GM21619 (cell line): ENCODE measurements at regions not wholly inside any gene's neighbourhood (a gene's known extent, or its start where the extent isn't known, plus 50 kb on each side); places are given as distances from the start of the nearest gene placed in this dataset.

Source experiments
- ATAC-seq: cut with Tn5 transposase; IDR thresholded peaks from one replicate; pipeline ENCODE4 v1.9.1; 2021; ENCODE audit not compliant: unreplicated experiment

DNA sequence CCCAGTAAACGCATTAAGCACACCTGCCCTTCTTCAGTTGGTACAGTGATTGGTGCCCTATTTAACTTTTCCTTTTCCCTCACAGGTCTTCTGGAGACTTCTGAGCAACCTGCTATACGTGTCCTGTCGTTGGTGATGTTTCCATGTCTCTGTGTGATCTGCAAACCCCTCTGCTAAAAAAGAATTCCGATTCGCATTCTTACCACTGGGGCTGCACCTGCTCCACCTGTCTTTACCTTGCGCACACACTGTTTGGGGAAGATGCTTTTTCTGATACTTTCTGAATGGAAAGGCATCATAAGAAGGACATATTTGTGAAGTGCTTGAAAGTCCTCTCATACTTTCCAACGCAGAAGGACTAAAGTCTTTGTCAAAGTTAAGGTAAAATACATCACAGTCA lies 323.9 kb upstream of the SOX11 start:
- ATAC-seq = no peak

DNA sequence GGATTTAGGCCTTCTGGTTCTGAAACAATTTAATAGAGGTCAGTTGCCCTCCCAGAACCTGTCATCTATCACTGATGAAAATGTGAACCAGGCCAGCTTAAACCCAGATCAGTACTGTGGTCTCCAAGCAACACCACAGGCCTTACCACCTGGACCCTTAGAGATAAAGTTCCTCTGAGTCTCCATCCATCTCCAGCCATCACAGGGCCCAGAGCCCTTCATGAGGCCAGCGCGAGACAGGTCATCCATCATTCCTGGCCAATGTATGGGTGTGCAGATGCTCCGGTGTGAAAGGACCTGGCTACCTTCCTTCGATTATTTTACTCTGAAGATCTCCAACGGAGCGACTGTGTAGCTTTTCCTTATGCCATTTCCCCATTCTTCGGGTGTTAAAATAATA lies 322.7 kb upstream of the SOX11 start:
- ATAC-seq = no peak

DNA sequence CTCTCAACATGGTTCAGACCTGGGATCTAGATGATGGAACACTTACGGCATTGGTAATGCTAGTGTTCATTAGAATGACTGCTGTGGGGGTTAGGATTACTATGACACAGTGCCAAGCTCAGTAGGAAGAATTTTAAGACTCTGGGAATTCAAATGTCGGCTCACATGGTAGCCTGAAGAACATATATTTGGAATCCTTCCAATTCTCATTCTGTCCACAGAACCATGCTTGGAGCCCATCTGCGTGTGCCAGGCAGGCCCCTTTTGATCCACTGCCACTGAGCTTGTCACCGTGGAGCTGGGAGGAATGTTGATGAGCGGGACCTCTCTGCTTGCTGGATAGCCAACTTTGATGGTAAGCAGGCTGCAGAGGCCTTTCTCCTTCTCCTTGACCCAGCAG lies 322.0 kb upstream of the SOX11 start:
- no peak for ATAC-seq

DNA sequence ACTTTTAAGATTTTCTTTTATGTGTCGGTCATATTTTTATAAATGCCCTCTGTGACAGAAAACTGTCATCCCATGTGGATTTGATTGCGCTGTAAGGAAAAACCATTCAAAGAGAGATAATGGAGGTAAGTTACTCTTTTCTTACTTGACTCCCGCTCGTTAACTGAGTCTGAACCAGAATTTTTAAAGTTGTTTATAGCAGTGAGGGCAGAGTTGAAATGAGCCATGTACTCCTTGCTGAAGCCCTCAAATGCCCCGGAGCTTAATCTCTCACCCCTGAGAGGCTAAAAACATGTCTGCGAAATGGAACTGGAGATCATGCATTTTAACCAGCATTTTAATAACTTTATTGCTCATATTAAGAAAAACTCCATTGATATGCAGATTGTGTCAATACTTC lies 320.0 kb upstream of the SOX11 start:
- no peak for ATAC-seq

DNA sequence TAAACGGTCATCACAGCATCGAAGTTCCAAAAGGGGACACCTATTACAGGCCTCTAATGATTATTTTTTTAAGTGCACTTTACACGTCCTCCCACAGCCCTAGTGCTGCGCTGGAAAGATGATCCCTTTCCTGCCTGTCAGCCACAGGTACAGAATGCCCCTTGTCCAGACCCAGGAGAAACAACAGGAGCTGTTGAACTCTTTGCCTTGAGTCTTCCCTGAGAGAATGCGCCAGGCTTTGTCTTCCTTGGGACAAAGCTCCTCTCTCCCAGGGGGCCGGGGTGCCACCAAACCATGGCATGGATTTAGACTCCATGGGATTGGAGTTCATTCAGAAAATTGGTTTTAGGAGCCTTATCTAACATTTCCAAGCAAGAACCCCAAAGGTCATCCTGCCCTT lies 319.0 kb upstream of the SOX11 start:
- no peak for ATAC-seq

DNA sequence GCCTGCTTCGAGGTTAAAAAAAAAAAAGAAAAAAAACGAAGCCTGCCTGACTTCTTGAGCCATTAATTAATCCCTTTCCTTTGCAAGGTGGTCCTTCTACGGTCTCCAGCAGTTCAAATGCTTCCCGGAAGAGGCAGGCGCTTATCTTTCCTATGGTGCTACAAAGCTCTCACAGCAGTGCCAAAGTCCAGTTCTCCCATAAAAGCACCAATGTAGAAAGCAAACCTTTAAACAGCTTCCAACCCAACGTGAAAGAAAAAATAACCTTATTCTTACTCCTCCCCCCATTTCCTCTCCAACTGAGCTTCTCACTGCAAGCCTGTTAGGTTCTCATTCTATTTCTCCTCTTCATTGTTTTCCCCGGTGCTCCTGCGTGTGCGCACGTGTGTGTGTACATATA lies 317.4 kb upstream of the SOX11 start:
- ATAC-seq = no peak

DNA sequence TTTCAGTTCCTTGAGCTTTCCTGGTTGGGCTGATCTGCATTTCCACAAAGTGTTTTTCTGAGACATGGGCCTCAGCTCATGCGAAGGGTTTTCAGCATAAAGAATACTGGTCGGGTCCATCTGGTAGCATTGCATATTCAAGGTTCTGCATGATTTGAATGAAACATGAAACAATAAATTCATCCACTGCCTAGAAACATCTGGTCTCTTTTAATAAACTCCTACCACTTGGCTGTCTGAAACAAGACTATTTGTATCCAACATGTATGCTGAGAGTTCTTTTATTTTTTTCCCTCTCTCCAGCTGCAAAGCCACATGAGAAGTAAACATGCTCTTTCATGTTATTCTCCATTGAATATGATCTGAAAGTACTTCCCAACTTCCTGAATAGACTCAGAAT lies 314.9 kb upstream of the SOX11 start:
- no peak for ATAC-seq

DNA sequence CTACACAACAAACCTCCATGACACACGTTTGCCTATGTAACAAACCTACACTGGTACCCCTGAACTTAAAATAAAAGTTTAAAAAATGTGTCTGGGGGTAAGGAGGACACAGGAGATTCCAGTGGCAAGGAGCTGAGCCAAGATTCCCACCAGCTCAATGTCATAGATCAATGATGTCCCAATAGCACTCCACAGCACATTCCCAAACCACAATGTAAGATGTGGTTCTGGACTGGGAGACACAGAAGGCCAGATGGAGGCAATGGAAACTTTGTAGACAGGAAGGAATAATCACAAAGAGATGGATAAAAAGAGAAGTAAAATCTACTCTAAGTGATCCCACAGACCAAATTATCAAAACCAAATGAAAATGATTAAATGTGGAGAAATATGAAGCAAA lies 312.4 kb upstream of the SOX11 start:
- ATAC-seq = no peak

GRCh38 chr2:5385596-5385995 lies 306.6 kb upstream of the SOX11 start:
- ATAC-seq = no peak

DNA sequence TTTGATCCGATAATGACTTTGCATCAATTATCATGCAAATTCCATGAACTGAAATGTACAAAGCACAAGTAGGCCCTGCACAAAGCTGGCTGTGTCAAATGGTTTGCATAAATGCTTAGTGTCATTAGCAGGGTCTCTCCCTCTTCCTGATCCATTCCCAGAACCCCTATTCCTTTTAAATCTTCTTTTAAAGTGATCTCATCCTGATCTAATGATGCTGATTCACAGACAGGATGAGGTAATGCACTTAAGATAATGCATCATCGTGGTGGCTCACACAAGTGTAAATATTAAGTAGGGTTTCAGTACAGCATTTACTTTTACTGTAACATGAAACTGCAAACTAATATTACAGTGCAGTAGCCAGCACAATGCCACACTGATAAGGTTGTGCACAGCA lies 304.8 kb upstream of the SOX11 start:
- ATAC-seq = no peak

- ATAC-seq = no peak
Measured at GRCh38 chr2:5389740-5390139, 302.4 kb upstream of the SOX11 start.

DNA sequence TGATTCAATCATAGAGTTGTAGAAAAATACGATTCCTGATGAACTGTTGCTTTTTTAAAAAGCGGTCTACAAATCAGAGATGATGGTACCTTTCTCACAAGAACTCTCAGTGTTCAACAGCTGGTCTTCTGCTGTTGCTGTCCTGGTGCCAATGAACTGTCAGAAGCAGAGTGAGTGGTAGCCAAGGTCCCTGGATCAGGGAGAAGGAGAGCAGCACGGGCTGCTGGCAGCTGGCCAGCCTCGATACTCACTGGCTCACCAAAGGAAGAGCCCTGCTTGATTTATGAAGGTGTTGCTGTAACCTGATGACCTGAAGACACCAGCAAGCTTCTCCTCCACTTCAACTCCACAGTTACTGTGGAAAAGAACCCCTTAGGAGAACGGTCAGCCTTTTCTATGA lies 300.8 kb upstream of the SOX11 start:
- ATAC-seq = no peak

DNA sequence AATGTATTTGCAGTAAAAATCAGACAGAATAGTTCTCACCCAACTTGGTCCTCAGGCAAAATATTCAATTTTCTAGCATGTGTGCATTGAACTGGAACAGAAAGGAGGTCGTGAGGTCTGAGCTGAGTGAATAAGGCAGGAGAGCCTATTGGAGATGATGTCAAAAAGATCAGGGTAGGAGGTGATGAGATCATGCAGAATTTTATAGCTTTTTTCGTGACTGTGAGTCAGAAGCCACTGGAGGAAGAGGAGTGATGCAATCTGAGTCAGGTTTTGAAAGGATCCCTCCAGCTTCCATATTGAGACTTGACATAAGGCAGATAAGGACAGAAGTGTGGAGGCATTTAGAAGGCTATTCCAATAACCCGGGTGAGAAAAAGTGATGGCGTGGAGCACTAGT lies 299.5 kb upstream of the SOX11 start:
- ATAC-seq = no peak

DNA sequence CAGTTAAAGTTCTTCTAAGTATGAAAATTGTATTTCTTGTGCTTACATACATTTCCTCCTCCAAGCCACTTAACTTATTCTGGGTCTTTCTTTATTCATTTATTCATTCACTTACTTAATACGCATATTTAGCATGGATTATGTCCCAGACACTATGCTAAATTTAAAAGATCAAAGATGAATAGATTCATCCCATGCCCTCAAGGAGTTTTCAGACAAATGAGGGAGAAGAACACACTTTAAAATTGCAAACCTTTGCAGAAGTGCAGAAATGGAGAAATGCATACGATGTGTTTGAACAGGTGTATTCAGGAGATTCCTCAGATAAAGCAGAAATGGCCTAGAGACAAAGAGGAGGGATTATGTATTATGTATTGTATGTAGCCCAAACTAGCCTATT lies 298.7 kb upstream of the SOX11 start:
- ATAC-seq = no peak

DNA sequence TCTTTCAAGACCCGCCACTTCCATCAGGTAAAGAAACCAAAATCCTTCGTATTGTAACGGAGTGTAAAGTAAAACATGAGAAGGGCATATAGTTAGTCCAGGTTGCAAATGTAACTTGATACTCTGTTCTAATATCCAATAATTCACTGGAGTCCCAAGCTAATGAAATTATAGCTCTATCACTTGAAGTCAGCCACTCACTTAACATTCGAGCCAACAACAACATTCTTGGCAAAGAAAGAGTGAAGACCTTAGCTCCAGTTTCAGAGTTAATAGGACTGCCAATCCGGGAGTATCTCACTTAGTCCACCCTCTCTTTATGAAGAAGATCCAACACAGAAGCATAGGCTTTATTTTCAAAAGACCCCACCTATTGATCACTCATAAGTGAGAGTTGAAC lies 298.0 kb upstream of the SOX11 start:
- ATAC-seq = no peak

DNA sequence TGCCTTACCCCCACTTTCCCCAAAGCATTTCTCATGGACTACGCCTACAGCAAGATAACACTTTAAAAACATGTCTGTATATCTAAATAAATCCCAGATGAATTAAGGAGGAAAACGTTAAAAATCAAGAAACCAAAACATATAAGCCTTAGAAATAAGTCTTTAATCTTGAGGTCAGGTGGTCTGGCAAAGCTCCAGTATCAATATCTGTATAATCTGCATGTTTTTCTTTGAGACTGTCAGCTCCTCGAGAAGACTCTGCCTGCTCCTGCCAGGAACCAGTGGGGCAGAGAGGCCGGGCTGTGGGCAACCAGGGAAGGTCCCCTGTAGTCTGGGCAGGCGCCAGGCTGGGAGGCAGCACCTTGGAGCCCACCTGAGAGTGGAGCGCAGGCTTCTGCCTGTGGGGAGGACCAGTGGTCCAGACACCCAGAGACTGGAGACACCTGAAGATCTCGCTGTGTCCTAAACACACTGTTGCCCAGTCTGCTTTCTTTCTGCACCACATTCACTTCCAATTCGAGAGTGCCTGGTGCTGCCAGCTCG lies 291.0 kb upstream of the SOX11 start:
- no peak for ATAC-seq

- no peak for ATAC-seq
Measured at GRCh38 chr2:5403392-5403791, 288.8 kb upstream of the SOX11 start.

DNA sequence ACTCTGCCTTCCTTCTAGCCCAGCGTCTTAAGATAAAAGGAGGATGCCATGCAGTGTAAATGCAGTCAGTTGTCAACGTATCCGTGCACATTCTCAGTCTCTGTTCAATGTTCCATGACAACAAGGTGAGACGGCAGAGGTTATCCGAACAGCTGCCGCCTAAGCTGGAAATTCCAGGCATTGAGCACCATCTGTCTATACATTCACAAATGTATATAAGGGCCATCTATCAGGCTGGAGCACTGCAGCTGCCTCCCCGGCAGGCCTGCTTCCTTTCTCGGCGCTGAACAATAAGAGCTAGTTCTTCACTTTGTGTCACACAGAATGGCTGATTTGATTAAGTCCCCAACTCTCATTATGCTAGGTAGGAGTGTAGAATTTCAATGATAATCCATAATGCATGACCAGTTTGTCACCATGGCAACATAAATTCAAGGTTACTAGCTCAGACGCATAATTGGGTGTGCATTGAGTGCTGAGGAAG lies 282.2 kb upstream of the SOX11 start:
- no peak for ATAC-seq

- ATAC-seq = no peak
Measured at GRCh38 chr2:5410991-5411700, 281.0 kb upstream of the SOX11 start.

DNA sequence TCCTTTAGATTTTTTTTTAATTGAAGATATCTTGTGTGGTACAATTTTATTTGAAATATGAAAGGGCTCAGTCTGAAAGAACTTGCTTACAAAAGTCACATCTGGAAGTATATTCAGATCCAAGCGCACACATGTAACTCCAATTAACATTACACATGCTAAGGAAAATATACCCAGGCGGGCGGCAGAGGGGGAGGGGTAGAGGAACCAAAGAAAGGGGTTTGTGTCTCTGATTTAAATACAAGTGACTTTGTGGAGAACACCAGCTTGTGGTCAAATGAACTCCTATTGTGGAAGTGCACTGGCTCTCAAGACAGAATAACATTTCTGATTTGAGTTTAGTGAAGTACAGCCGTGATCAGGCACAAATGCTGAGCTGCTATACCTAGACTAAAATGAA lies 280.2 kb upstream of the SOX11 start:
- ATAC-seq = no peak

- no peak for ATAC-seq
Measured at GRCh38 chr2:5433855-5434254, 258.3 kb upstream of the SOX11 start.

DNA sequence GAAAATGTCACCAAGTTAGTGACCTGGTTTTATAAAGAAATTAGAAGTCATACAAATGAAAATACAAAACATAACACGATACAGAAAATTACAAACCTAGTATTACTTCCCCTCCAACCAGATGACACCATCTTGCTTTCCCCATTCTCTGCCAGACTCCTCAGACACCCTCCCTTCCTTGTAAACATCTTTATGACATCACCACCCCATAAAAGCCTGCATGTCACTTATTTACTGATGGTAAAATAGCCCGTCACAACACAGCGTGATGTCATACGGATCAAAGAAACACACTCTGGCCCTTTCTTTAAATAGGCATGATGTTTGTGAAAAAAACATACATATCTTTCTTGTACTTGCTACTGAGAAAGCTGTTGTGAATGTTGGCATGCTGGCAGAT lies 254.8 kb upstream of the SOX11 start:
- no peak for ATAC-seq

DNA sequence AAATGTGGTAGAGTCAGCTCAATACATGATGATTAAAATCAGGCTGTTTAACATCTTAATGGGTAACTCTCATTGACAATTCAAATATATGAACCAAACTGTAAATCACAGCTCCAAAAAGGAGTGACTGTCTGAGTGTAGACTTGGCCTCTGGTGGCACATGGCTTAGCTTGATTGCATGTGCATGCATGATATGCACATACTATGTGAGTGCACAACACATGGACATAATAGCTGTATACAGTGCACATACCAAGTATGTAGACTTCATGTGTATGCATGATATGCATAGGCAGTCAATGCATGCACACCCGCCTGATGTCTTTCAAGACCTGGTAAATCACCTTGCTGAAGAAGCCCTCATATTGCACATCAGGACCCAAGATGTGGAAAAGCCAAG lies 252.0 kb upstream of the SOX11 start:
- no peak for ATAC-seq
